Heart left ventricle (tissue), 16 donors: ENCODE measurements at regions not wholly inside any gene's neighbourhood (a gene's known extent, or its start where the extent isn't known, plus 50 kb on each side); places are given as distances from the start of the nearest gene placed in this dataset.

Experiments
- ATAC-seq, 4 donors: fragments of 200-7000 bp; cut with Tn5 transposase; one replicate each; pipeline ENCODE4 v1.9.1; 2020 to 2022; ENCODE audit warnings: moderate library complexity in 4 of 4, mild to moderate bottlenecking in 3 of 4, moderate number of reproducible peaks in 1 of 4
- DNase-seq, 5 donors: peaks; one replicate each; pipeline ENCODE4 v3.0.0-alpha.2; 2020
- H3K27ac ChIP-seq, 12 donors: fragments of 200-600 bp; sonication (generic) in 4 of 12; one replicate each; pipeline versions ENCODE4 v1.5.0 to v1.8.0; 2016 to 2022; ENCODE audit warnings: mild to moderate bottlenecking in 2 of 12
- H3K27me3 ChIP-seq, 9 donors: fragments of 200-600 bp; sonication (generic) in 2 of 9; one replicate each; pipeline versions ENCODE4 v1.5.1 to v1.8.0; 2016 to 2022; ENCODE audit warnings: mild to moderate bottlenecking in 3 of 9
- H3K36me3 ChIP-seq, 9 donors: fragments of 200-600 bp; sonication (generic) in 2 of 9; one replicate each; pipeline versions ENCODE4 v1.5.0 to v1.8.0; 2018 to 2022; ENCODE audit warnings: mild to moderate bottlenecking in 2 of 9
- H3K4me1 ChIP-seq, 12 donors: fragments of 200-600 bp; sonication (generic) in 4 of 12; one replicate each; pipeline versions ENCODE4 v1.5.0 to v1.8.0; 2016 to 2022; ENCODE audit warnings: mild to moderate bottlenecking in 3 of 12
- H3K4me3 ChIP-seq, 12 donors: fragments of 200-600 bp; sonication (generic) in 4 of 12; one replicate each; pipeline versions ENCODE4 v1.5.0 to v1.8.0; 2017 to 2022; ENCODE audit warnings: mild to moderate bottlenecking in 9 of 12, moderate library complexity in 4 of 12
- H3K9me3 ChIP-seq, 12 donors: fragments of 200-600 bp; sonication (generic) in 4 of 12; one replicate each; pipeline versions ENCODE4 v1.5.0 to v1.8.0; 2016 to 2022; ENCODE audit warnings: mild to moderate bottlenecking in 1 of 12
- CTCF ChIP-seq, 12 donors: fragments of 200-600 bp; sonication (generic) in 4 of 12; IDR thresholded peaks; one replicate each; pipeline versions ENCODE4 v1.5.0 to v1.8.0; 2018 to 2022; ENCODE audit warnings: antibody characterized with exemption in 12 of 12, mild to moderate bottlenecking in 5 of 12
- POLR2A ChIP-seq, 2 donors: fragments of 450-650 bp; IDR thresholded peaks; one replicate each; pipeline ENCODE4 v1.6.1; 2017; ENCODE audit warnings: antibody characterized with exemption in 2 of 2, mild to moderate bottlenecking in 2 of 2, moderate library complexity in 2 of 2
- WGBS, 4 donors: extraction: QIAGEN DNeasy Blood & Tissue Kit in 2 of 4; methylation state at CpG; one replicate each; pipeline versions ENCODE4 v1.1.5 to v1.1.7; 2013 to 2018; 5-methylcytosine and 5-hydroxymethylcytosine counted together
- intact Hi-C, 10 donors: fragments of 100-400 bp; cut with DNase I; formaldehyde crosslinking; loops; one replicate each; pipeline versions ENCODE4 v1.11.1 to v1.14.2; 2022
- donor health status: ischemic (EF 13 %, LVEDD 7.1; RV severe dilation, severe dysfunction).
- donor health status: healthy with polysubstance abuse.
- donor health status: DM: no; HTN: yes; CAD: no.
- donor health status: DM: no; HTN: no; CAD: no.
- donor health status: ischemic (EF 25% LVEDD 6.9; RV normal size, moderate dysfunction).
- donor health status: ischemic (EF 25% LVEDD 5.7; RV mildly dilated, moderate dysfunction).
- donor health status: healthy.
- donor health status: DM: yes; HTN: yes; CAD: no.
- donor health status: ischemic (EF 35%, LVEDD 5.7; RV mildly dilated, moderate dysfunction).
- donor health status: nonischemic (EF 11% LVEDD 7.7; RV severe dilation, severe dysfunction).
- donor health status: DM: yes; HTN: yes; CAD: no.
- donor health status: PGD.
- donor health status: ischemic (EF 29% LVEDD 5.4; RV normal size, mild dysfunction).
- donor health status: nonischemic (EF 23%, LVEDD 6.1; RV moderate dilation, normal function).

GRCh38 chr2:16302431-16303272, 362.3 kb downstream of the MYCN start:
- ATAC-seq (no peak), DNase-seq (no peak)
- Histone ChIP-seq H3K27me3 (peaks cover 0 to 31% (median 0%) of the 10 kb centered on the region in 9 donors), H3K4me1 (no peaks in the 10 kb centered on the region), H3K27ac (no peak overlapping the region), H3K4me3 (peak overlapping the region in 2 of 12 donors; percentile 9 to 18), H3K9me3 (peaks cover 0 to 15% (median 4%) of the 10 kb centered on the region in 12 donors), H3K36me3 (no peaks in the 10 kb centered on the region)
- 67 to 77% (median 71%) methylated on average over 11 of the region's 11 CpGs for WGBS, 4 donors
- TF ChIP-seq CTCF (IDR thresholded peaks at IDR 0.05) (no peak), POLR2A (IDR thresholded peaks at IDR 0.05) (no peak)
- intact Hi-C loops = no loop called here

GRCh38 chr2:16301961-16302360, 361.6 kb downstream of the MYCN start:
- intact Hi-C loops = no loop called here
- Histone ChIP-seq H3K27me3 (peaks cover 0 to 29% (median 0%) of the 10 kb centered on the region in 9 donors), H3K4me3 (no peak overlapping the region), H3K36me3 (no peaks in the 10 kb centered on the region), H3K4me1 (no peaks in the 10 kb centered on the region), H3K9me3 (peaks cover 0 to 15% (median 4%) of the 10 kb centered on the region in 12 donors), H3K27ac (no peak overlapping the region)
- DNase-seq (no peak), ATAC-seq (no peak)
- TF ChIP-seq POLR2A (IDR thresholded peaks at IDR 0.05) = no peak
- 82 to 89% (median 85%) methylated on average over 2 of the region's 2 CpGs for WGBS, 4 donors

GRCh38 chr2:16298866-16299265, 358.5 kb downstream of the MYCN start:
- 86 to 92% (median 87%) methylated on average over 3 of the region's 3 CpGs for WGBS, 4 donors
- no peaks in the 10 kb centered on the region for H3K4me1 ChIP-seq
- peaks cover 0 to 17% (median 0%) of the 10 kb centered on the region in 9 donors for H3K27me3 ChIP-seq
- DNase-seq (no peak), ATAC-seq (no peak)
- peaks cover 0 to 15% (median 4%) of the 10 kb centered on the region in 12 donors for H3K9me3 ChIP-seq
- H3K27ac ChIP-seq = no peak overlapping the region
- H3K4me3 ChIP-seq = no peak overlapping the region
- intact Hi-C loops = loop anchor here in 1 of 10 donors (10.0 kb wide), 1 partner anchor 306 kb away; no protein-coding TSS in a partner anchor
- H3K36me3 ChIP-seq = no peaks in the 10 kb centered on the region
- TF ChIP-seq POLR2A (IDR thresholded peaks at IDR 0.05) (no peak), CTCF (IDR thresholded peaks at IDR 0.05) (no peak)

DNA sequence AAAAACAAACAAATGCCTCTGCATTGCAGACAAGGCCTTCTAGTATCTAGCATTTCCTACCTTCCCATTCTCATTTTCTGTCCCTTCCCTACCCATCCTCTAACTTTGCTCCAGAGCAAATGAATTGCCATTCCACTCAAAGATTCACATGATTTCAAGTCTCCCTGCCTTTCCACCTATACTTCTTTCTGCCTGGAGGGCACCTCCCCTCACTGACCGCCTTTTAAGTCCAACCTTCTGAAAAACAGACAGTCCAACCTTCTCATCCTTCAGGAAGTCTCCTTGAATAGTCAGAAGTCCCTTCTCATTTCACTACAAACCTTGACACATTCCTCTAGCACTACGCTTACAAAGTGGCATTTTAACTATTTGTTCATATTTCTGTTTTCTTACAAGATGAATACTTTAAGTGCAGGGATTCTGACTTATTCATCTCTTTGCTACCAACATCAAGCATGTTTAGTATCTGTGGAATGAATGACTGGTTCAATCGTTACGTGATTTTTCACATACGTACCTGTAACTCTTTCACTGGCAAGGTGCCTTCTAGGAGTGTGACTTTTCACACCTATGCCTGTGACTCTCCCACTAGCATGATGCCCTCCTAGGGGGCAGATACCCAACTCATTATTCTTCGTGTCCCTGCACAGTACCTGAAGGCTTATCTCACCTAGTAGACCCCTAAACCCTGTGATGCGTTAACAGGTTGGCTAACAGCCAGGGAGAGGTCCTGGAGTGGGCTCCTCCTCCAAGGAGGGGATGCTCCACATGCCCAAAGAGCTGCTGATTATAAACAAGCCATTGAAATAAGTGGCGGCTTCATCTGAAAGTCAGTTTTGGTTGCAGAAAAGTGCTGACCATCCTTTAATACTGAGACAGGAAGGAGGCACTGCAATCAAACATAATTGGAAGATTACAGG, 356.2 kb downstream of the MYCN start:
- WGBS, 4 donors = 77 to 83% (median 82%) methylated on average over 8 of the region's 8 CpGs
- no peak for TF ChIP-seq POLR2A (IDR thresholded peaks at IDR 0.05)
- no peak for TF ChIP-seq CTCF (IDR thresholded peaks at IDR 0.05)
- Histone ChIP-seq H3K36me3 (no peaks in the 10 kb centered on the region), H3K27ac (no peak overlapping the region), H3K4me1 (no peaks in the 10 kb centered on the region), H3K9me3 (peaks cover 0 to 15% (median 4%) of the 10 kb centered on the region in 12 donors), H3K4me3 (no peak overlapping the region), H3K27me3 (peaks cover 0 to 6% (median 0%) of the 10 kb centered on the region in 9 donors)
- DNase-seq (no peak), ATAC-seq (no peak)
- intact Hi-C loops = loop anchor here in 1 of 10 donors (10.0 kb wide), 1 partner anchor 308 kb away; no protein-coding TSS in a partner anchor
